Hepatic stellate cell (primary cell): ENCODE measurements at regions not wholly inside any gene's neighbourhood (a gene's known extent, or its start where the extent isn't known, plus 50 kb on each side); places are given as distances from the start of the nearest gene placed in this dataset.
A peak's percentile ranks its signal among the peaks of the same experiment; 100 is the strongest.

Experiments used
- DNase-seq: peaks from one replicate; pipeline ENCODE4 v3.0.0; 2011; ENCODE audit warnings: low spot score

DNA sequence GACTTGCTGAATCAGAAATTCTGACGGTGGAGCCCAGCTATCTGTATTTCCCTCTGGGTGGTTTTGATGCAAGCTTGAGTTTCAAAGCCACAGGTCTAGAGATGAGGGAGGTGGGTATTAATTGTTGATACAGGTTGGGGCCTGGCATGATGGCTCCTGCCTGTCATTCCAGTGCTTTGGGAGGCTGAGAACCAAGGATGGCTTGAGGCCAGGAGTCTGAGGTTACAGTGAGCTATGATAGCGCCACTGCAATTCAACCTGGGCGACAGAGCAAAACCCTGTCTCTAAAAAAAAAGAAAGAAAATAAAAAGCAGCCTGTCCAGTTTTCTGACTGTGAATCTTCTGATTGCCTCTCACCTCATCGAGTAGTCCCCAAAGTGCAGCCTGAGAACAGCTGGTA is 184.8 kb upstream of the SASH1 start:
- DNase-seq, result no peak

DNA sequence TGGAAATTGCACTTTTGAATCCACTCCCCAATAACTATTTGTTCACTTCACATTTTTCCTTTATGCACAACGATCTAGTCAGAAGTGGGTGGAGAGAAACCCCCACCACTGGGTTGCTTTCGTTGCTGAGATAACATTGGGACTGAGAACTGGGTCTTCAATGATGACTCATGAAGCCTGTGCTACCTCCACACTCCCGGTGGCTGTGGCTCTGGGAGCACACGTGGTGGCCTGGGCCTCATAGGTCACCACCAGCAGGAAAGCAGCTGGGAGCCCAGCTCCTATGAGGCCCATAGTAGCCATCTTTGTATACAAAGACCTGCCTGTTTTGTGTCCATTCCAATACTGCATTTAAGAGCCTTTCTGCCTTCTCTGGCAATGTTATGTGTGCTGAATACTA is 178.0 kb upstream of the SASH1 start:
- no peak for DNase-seq

- peak; percentile 22 for DNase-seq
These were observed 176.2 kb upstream of the SASH1 start for GRCh38 chr6:148166339-148166968.

GRCh38 chr6:148169706-148170105 is 172.9 kb upstream of the SASH1 start:
- no peak for DNase-seq

DNA sequence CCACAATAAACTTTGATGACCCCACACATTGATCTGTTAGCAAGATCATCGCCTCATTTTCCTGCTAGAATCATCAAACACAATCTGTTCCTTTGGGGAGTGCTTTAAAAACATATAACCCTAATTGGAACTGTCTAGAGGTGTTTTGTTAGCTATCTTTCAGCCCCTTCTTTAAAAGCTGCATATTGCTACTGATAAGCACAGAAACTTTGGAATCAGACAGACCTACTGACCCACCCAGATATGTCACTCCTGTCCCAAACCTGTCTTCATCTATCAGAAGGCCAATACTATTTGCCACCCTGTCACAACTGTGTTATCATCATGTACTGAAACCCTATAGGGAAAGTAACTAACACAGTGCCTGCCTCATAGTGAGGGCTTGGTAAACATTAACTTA is 172.4 kb upstream of the SASH1 start:
- DNase-seq, result no peak

GRCh38 chr6:148173548-148173947 is 169.1 kb upstream of the SASH1 start:
- no peak for DNase-seq

GRCh38 chr6:148175550-148176188 is 167.0 kb upstream of the SASH1 start:
- no peak for DNase-seq

DNA sequence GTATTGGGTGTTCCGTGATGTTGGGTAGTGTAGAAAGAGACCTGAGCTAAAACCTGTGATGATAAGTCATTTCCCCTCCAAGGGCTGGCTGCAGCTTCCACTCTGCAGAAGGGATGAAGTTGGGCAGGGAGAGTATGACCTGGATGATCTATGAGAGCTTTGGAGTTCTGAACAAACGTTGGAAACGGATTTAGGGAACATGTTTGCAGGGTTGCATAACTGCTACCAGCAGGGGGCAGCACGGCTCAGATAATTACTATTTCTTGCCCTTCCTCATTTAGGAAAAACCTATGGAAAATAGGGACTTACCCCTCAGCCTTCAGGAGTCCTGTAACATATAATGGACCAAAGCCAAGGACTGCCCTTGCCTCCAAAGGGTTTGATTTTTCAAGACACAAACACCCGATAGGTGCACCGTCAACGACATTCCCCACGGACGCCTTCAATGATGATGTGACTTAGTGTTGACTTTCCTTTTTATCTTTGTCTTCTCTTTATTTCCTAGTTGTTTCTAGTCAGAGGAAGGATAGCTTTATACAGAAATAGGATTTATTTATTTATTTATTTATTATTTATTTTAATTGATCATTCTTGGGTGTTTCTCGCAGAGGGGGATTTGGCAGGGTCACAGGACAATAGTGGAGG is 164.9 kb upstream of the SASH1 start:
- DNase-seq, result peak; percentile 46

DNA sequence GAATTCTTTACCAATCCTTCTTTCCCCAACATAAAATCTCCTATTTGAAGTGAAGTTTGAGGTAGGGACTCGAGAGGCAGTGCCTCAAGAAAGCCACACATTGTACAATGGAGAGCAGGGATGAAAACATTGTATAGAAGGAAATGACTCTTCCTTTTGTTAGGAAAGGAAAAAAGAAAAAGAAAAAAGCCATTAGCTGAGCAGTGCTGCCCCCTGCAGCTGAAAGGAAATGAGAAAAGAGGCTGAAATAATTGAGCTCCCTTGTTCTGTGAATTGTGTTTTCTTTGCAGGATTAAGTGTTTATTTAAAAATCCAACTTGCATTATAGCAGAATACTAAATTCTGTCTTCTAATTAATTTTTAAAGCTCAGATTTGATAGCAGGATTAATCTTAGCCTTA is 162.9 kb upstream of the SASH1 start:
- peak; percentile 38 for DNase-seq

DNA sequence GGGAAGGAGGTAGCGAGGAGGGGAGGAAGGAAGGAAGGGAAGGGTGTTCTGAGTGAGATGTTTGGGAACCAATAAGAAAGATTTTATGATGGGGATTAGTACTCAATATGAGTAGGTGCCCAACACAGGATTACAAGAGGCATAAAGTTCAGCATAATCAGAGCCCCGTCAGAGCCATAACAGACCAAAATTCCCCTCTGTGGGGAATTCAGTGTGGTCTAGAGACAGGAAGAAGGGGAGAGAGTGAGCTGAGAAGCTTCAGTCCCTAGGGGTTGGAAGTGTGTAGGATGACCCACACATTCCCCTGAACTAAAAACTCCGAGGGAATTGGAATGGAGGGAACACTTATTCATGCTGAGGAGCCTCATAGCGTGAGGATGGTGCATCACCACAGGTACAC is 160.3 kb upstream of the SASH1 start:
- DNase-seq, result no peak

- DNase-seq, result no peak
These were observed 158.9 kb upstream of the SASH1 start for GRCh38 chr6:148183776-148184175.

- no peak for DNase-seq
These were observed 155.7 kb upstream of the SASH1 start for GRCh38 chr6:148186916-148187315.

- DNase-seq, result peak; percentile 47
These were observed 150.3 kb upstream of the SASH1 start for GRCh38 chr6:148192310-148192709.

DNA sequence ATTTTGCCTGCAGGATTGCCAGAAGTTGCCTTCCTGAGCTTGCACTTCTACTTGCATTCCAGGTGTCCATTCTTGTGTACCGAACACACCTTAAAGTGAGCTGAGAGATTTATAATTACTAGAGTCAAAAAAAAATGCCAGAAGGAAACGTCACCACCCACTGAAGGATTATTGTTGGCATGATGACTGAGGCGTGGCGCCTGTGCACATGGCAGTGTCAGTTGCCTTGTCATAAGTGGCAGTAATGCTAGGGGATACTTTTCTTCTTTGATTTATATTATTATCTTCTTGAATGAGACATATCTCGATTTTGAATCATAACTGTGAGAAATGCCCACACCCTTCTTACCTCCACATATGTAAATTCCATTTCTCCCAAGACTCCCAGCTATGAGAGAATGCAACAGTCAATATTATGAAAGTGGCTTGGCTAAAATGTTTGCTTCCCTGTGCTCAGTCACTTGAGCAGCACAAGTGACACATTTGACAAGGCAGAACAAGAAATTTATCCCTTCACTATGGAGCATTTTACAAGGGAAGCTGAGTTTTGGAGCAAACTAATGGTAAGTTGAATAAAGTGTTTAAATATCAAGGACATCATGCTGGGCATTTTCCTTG is 149.5 kb upstream of the SASH1 start:
- no peak for DNase-seq

DNA sequence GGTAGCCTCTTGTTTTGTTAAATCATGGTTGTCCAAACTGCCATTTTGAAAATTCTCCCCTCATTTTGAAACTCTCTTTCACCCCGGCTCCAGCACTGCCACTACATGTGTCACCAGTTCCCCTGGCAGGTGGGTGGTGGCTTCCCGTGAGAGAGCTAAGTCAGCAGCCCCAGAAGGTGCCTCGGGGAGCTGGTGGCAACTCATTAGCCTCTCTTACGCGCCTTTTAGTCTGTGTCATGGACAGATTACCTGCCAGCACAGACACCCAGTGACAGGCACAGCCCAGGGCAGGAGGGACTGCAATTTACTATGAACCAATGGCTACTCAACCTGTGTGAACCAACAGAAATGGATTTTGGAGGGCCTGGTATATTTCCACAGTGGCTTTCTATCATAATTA is 147.1 kb upstream of the SASH1 start:
- DNase-seq, result no peak

- no peak for DNase-seq
These were observed 143.1 kb upstream of the SASH1 start for GRCh38 chr6:148199584-148199983.

DNA sequence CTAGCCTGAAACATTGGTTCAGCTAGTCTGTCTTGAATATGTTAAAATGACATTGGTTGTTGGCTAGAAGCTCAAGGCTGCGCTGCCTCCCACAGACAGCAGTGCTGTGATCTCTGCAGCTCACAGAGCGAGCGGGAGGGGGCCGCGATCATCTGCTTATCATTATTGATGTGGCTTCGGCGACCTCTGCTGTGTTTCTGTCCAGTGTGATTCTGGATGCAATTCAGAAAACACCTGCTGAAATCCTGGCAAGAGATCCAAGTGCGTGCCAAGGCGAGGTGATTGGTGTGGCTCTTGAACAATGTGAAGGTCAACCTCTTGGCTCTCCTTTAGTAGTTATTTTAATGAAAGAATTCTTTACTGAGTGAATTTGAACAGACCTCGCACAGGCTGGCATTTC is 142.3 kb upstream of the SASH1 start:
- no peak for DNase-seq

GRCh38 chr6:148200781-148201180 is 141.9 kb upstream of the SASH1 start:
- no peak for DNase-seq

- no peak for DNase-seq
These were observed 139.2 kb upstream of the SASH1 start for GRCh38 chr6:148203281-148203925.

GRCh38 chr6:148203970-148204369 is 138.7 kb upstream of the SASH1 start:
- DNase-seq, result no peak

DNA sequence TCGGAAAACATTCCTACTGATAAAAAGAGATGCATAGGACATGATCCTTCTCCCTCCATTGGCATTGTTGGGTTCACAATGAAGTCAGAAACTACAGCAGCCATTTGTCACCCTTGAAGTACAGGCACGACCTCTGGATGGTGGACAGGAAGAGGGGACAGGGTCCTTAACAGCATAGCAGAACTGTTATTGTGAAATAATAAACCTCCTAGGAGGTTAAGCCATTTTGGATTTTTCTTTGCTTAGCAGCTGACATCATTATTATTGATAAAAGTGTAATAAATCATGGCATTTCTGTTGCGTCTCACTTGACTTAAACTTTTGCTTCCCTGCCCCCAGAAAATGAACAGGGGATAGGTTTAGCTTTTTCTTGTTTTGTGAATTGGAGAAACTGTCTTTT is 134.3 kb upstream of the SASH1 start:
- no peak for DNase-seq

- no peak for DNase-seq
These were observed 130.8 kb upstream of the SASH1 start for GRCh38 chr6:148211777-148212324.
